GM23338 (cell line): ENCODE measurements at regions not wholly inside any gene's neighbourhood (a gene's known extent, or its start where the extent isn't known, plus 50 kb on each side); places are given as distances from the start of the nearest gene placed in this dataset.

ENCODE experiments used
- CREB1 ChIP-seq: fragments of 250-450 bp; sonication (Bioruptor Pico); IDR thresholded peaks from 2 replicates; pipeline ENCODE4 v1.5.0; 2020; ENCODE audit warnings: low read depth, mild to moderate bottlenecking, moderate library complexity
- CTCF ChIP-seq, 2 experiments: fragments of 200-600 bp in 1 of 2; sonication (generic) in 1 of 2; conservative IDR thresholded peaks; 2 replicates each; pipeline versions ENCODE4 v1.5.1 to v1.6.1; 2016 to 2017; ENCODE audit warnings: antibody characterized with exemption in 2 of 2, low read depth in 2 of 2, mild to moderate bottlenecking in 2 of 2, moderate library complexity in 1 of 2
- ETS1 ChIP-seq: IDR thresholded peaks from 2 replicates; pipeline ENCODE4 v1.6.1; 2016; ENCODE audit warnings: antibody characterized with exemption
- EZH2 ChIP-seq: fragments of 200-600 bp; sonication (generic); IDR thresholded peaks from one replicate; pipeline ENCODE4 v1.8.0; 2017; ENCODE audit warnings: antibody characterized with exemption, mild to moderate bottlenecking, low read depth; ENCODE audit not compliant: unreplicated experiment
- EZH2phosphoT487 ChIP-seq: fragments of 200-600 bp; sonication (generic); IDR thresholded peaks from one replicate; pipeline ENCODE4 v1.8.1; 2018; ENCODE audit warnings: antibody characterized with exemption; ENCODE audit not compliant: unreplicated experiment
- JUNB ChIP-seq: IDR thresholded peaks from one replicate; pipeline ENCODE4 v1.6.1; 2016; ENCODE audit warnings: antibody characterized with exemption; ENCODE audit not compliant: unreplicated experiment
- NANOG ChIP-seq: IDR thresholded peaks from 2 replicates; pipeline ENCODE4 v1.6.1; 2016; ENCODE audit warnings: antibody characterized with exemption, borderline replicate concordance
- POLR2AphosphoS5 ChIP-seq: IDR thresholded peaks from 2 replicates; pipeline ENCODE4 v1.6.1; 2016; ENCODE audit warnings: antibody characterized with exemption, low read depth
- REST ChIP-seq: IDR thresholded peaks from one replicate; pipeline ENCODE4 v1.6.1; 2018; ENCODE audit warnings: antibody characterized with exemption; ENCODE audit not compliant: unreplicated experiment
- STAT1 ChIP-seq: IDR thresholded peaks from one replicate; pipeline ENCODE4 v1.6.1; 2016; ENCODE audit warnings: antibody characterized with exemption; ENCODE audit not compliant: unreplicated experiment
- ZNF114 ChIP-seq: fragments of 250-450 bp; sonication (Bioruptor Pico); IDR thresholded peaks from 2 replicates; pipeline ENCODE4 v1.5.0; 2020; ENCODE audit warnings: mild to moderate bottlenecking, moderate library complexity
- ZNF331 ChIP-seq: fragments of 250-450 bp; sonication (Bioruptor Pico); IDR thresholded peaks from 2 replicates; pipeline ENCODE4 v1.5.0; 2020; ENCODE audit warnings: low read depth, mild to moderate bottlenecking, moderate library complexity
- ZNF462 ChIP-seq: fragments of 250-450 bp; sonication (Bioruptor Pico); IDR thresholded peaks from 2 replicates; pipeline ENCODE4 v1.5.0; 2020; ENCODE audit warnings: mild to moderate bottlenecking, moderate library complexity

- TF ChIP-seq REST (no peak), CTCF (conservative IDR thresholded peaks at IDR 0.05; ENCODE audit: low read depth in 2 of 2) (no peak), JUNB (no peak), EZH2 (no peak), EZH2phosphoT487 (no peak), POLR2AphosphoS5 (no peak), CREB1 (CRISPR knock-in tag) (no peak), ETS1 (no peak), ZNF114 (CRISPR knock-in tag) (no peak), NANOG (no peak), ZNF462 (CRISPR knock-in tag) (no peak), ZNF331 (no peak), STAT1 (no peak)
These were observed 57.8 kb upstream of the SLC39A8 start for GRCh38 chr4:102403116-102403515.
